ENCODE measurements at regions not wholly inside any gene's neighbourhood (a gene's known extent, or its start where the extent isn't known, plus 50 kb on each side); places are given as distances from the start of the nearest gene placed in this dataset.

- BruUV-seq (replicated peaks), result no TSS peak
- Mint-ChIP-seq H3K27ac (ENCODE audit: unreplicated experiment) (no peak overlapping the region), H3K27me3 (ENCODE audit: unreplicated experiment) (no peaks in the 10 kb centered on the region), H3K4me1 (ENCODE audit: low read depth, unreplicated experiment) (no peaks in the 10 kb centered on the region), H3K9me3 (ENCODE audit: low read depth, unreplicated experiment) (peaks cover 2% of the 10 kb centered on the region), H3K4me3 (ENCODE audit: low read depth, unreplicated experiment) (no peak overlapping the region), H3K36me3 (ENCODE audit: insufficient read depth, unreplicated experiment) (no peaks in the 10 kb centered on the region)
- no peak for TF ChIP-seq CTCF (IDR thresholded peaks at IDR 0.05; ENCODE audit: unreplicated experiment)
- CTCF ChIA-PET, result no interaction called here
- no peak for DNase-seq
- intact Hi-C loops (cut with micrococcal nuclease; ENCODE audit: unreplicated experiment), result no loop called here
Measured at GRCh38 chr5:144800169-144800568, 629.5 kb downstream of the KCTD16 start.

- DNase-seq, result no peak
- intact Hi-C loops (cut with micrococcal nuclease; ENCODE audit: unreplicated experiment), result no loop called here
- CTCF ChIA-PET, result no interaction called here
- Mint-ChIP-seq H3K4me1 (ENCODE audit: low read depth, unreplicated experiment) (no peaks in the 10 kb centered on the region), H3K4me3 (ENCODE audit: low read depth, unreplicated experiment) (no peak overlapping the region), H3K27me3 (ENCODE audit: unreplicated experiment) (no peaks in the 10 kb centered on the region), H3K9me3 (ENCODE audit: low read depth, unreplicated experiment) (peaks cover 8% of the 10 kb centered on the region), H3K27ac (ENCODE audit: unreplicated experiment) (no peak overlapping the region), H3K36me3 (ENCODE audit: insufficient read depth, unreplicated experiment) (no peaks in the 10 kb centered on the region)
- no TSS peak for BruUV-seq (replicated peaks)
- no peak for TF ChIP-seq CTCF (IDR thresholded peaks at IDR 0.05; ENCODE audit: unreplicated experiment)
Measured at GRCh38 chr5:144798595-144798994, 627.9 kb downstream of the KCTD16 start.

GRCh38 chr5:144794922-144795321 lies 624.2 kb downstream of the KCTD16 start:
- Mint-ChIP-seq H3K27ac (ENCODE audit: unreplicated experiment) (no peak overlapping the region), H3K9me3 (ENCODE audit: low read depth, unreplicated experiment) (peaks cover 6% of the 10 kb centered on the region), H3K36me3 (ENCODE audit: insufficient read depth, unreplicated experiment) (no peaks in the 10 kb centered on the region), H3K4me3 (ENCODE audit: low read depth, unreplicated experiment) (no peak overlapping the region), H3K27me3 (ENCODE audit: unreplicated experiment) (no peaks in the 10 kb centered on the region), H3K4me1 (ENCODE audit: low read depth, unreplicated experiment) (no peaks in the 10 kb centered on the region)
- DNase-seq, result no peak
- no peak for TF ChIP-seq CTCF (IDR thresholded peaks at IDR 0.05; ENCODE audit: unreplicated experiment)
- intact Hi-C loops (cut with micrococcal nuclease; ENCODE audit: unreplicated experiment), result no loop called here
- CTCF ChIA-PET, result interaction anchor here (0.6 kb wide), 1 partner anchor 26 kb away, joined by 3 read pairs; no protein-coding TSS in a partner anchor
- no TSS peak for BruUV-seq (replicated peaks)

GRCh38 chr5:144788556-144788955 lies 617.9 kb downstream of the KCTD16 start:
- H3K27me3 Mint-ChIP-seq (ENCODE audit: unreplicated experiment), result no peaks in the 10 kb centered on the region
- H3K27ac Mint-ChIP-seq (ENCODE audit: unreplicated experiment), result no peak overlapping the region
- BruUV-seq (replicated peaks), result no TSS peak
- CTCF ChIA-PET, result interaction anchor here (0.7 kb wide), 1 partner anchor 13 kb away, joined by 3 read pairs; no protein-coding TSS in a partner anchor
- no peaks in the 10 kb centered on the region for H3K4me1 Mint-ChIP-seq (ENCODE audit: low read depth, unreplicated experiment)
- no peak overlapping the region for H3K4me3 Mint-ChIP-seq (ENCODE audit: low read depth, unreplicated experiment)
- intact Hi-C loops (cut with micrococcal nuclease; ENCODE audit: unreplicated experiment), result no loop called here
- peaks cover 2% of the 10 kb centered on the region for H3K9me3 Mint-ChIP-seq (ENCODE audit: low read depth, unreplicated experiment)
- H3K36me3 Mint-ChIP-seq (ENCODE audit: insufficient read depth, unreplicated experiment), result no peaks in the 10 kb centered on the region
- TF ChIP-seq CTCF (IDR thresholded peaks at IDR 0.05; ENCODE audit: unreplicated experiment), result no peak
- no peak for DNase-seq
